ENCODE measurements at regions not wholly inside any gene's neighbourhood (a gene's known extent, or its start where the extent isn't known, plus 50 kb on each side); places are given as distances from the start of the nearest gene placed in this dataset.

DNA sequence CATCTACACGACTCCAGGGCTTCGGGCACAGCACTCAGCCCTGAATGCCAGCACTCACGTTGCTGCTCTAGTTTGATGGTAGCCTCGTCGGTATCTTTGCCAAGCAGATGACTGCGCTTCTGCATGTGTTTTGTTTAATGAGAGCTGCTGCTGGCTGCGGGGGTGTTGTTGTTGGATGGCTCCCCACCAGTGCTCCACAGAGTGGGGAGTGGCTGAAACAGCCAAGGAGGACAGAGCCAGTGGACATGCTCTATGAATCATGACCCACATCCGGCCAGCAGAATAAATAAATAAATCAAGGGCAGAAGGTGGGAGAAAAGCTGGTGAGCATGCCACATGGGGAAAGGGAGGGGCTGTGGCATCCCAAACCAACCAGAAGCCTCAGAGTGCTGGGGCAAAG lies 131.2 kb upstream of the SOX11 start:
- no peak for DNase-seq (ENCODE audit: low spot score in 2 of 2)
- H3K27ac Mint-ChIP-seq, result no peak overlapping the region

DNA sequence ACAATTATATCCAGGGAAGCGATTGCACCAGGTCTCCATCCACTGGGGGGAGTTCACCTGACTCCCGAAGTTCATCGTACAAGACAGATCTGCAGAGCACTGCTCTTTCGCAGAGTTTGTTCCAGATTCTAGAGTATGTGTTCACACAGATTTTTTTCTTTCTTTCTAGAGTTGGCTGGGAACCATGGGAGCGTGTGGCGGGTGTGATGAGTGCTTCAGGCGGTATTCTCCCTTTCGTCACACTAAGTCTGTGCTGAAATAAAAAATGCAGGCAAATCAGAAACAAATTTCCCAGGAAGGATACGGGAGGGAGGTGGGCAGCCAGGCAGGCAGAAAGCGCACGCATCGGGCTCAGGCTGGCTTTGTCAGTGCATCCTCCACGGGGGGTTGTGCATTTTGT lies 129.8 kb upstream of the SOX11 start:
- no peak for DNase-seq (ENCODE audit: low spot score in 2 of 2)
- Mint-ChIP-seq H3K4me3 (no peak overlapping the region), H3K36me3 (no peaks in the 10 kb centered on the region), H3K9me3 (peaks cover 10% of the 10 kb centered on the region), H3K4me1 (no peaks in the 10 kb centered on the region), H3K27ac (no peak overlapping the region)
- ATAC-seq, result no peak

More for the DNA sequence above, 131.2 kb upstream of the SOX11 start:
- no peaks in the 10 kb centered on the region for H3K4me1 Mint-ChIP-seq
- no peak overlapping the region for H3K4me3 Mint-ChIP-seq
- no peaks in the 10 kb centered on the region for H3K36me3 Mint-ChIP-seq
- peaks cover 10% of the 10 kb centered on the region for H3K9me3 Mint-ChIP-seq
- no peak for ATAC-seq

DNA sequence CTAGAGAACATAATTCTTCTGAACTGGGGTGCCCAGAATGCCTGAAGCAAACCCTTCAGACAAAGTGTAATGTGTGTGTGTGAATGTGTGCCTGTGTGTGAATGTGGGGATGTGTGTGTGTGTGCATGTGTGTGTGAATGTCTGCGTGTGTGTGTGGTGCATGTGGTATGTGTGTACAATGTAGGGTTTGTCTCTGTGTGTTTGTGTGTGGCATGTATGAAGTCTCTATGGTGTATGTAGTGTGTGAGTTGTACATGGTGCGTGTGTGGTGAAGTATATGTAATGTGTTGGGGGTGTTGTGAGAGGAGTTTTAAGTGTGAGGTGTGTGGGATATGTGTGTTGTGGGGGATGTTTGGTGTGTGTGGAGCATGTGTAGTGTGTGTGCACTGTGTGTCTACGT lies 129.3 kb upstream of the SOX11 start:
- no peak for ATAC-seq
- Mint-ChIP-seq H3K27ac (no peak overlapping the region), H3K4me1 (no peaks in the 10 kb centered on the region), H3K36me3 (no peaks in the 10 kb centered on the region), H3K9me3 (peaks cover 10% of the 10 kb centered on the region), H3K4me3 (no peak overlapping the region)
- DNase-seq (ENCODE audit: low spot score in 2 of 2), result no peak

DNA sequence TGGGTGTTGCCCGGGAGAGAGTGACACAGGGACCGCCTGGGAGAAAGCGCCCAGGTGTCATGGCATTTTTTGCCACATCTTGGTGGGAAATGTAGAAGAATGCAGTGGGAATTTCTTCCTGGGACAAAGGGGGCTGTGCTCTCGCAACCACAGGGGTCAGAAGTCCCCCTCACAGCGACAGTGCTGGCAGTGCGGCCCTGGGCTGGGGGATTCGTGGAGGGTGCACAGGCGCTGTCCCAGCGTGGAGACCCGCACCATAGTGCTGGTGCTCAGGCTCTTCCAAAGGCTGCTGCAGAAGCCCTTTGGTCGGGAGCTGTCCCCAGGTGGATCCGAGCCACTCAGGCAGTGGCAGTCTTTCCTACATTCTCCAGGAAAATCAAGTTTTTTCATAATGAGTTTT lies 128.8 kb upstream of the SOX11 start:
- Mint-ChIP-seq H3K36me3 (no peaks in the 10 kb centered on the region), H3K4me3 (no peak overlapping the region), H3K27ac (no peak overlapping the region), H3K4me1 (no peaks in the 10 kb centered on the region), H3K9me3 (peaks cover 14% of the 10 kb centered on the region)
- ATAC-seq (no peak), DNase-seq (ENCODE audit: low spot score in 2 of 2) (no peak)

DNA sequence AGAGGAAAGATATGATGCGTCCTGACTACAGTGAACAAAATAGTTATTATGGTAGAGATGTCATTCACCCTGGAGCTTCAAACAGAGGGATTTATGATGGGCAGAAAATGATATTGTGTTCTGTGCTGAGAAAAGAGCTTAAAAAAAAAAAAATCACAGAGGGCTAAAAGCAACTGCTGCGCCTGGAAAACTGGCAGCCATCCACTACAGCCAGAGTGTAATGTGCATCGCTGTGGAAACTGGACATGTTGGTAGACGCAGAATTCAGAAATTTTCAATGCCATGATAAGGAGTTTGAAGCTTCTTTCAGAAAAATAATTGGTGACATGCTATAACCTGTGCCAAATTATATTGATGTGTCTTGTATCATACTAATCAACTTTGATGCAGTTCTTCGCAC lies 122.9 kb upstream of the SOX11 start:
- peaks cover 12% of the 10 kb centered on the region for H3K9me3 Mint-ChIP-seq
- no peak overlapping the region for H3K27ac Mint-ChIP-seq
- H3K4me3 Mint-ChIP-seq, result no peak overlapping the region
- H3K36me3 Mint-ChIP-seq, result no peaks in the 10 kb centered on the region
- DNase-seq (ENCODE audit: low spot score in 2 of 2) (no peak), ATAC-seq (no peak)
- H3K4me1 Mint-ChIP-seq, result no peaks in the 10 kb centered on the region

DNA sequence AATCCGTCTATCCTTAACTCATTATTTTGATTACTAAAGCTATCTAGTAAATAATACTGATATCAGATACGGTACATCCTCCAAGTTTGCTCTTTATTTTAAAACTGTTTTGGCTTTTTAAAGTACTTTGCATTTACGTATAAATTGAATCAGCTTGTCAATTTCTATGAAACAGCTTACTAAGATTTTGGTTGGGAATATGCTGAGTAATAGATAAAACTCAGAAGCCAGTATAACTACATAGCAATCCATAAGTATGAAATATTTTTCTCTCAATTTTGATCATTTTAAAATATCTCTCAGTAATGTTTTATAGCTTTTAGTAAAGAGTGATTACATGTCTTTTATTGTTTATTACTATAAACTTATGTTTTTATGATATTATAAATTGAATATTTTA lies 116.2 kb upstream of the SOX11 start:
- Mint-ChIP-seq H3K9me3 (peaks cover 10% of the 10 kb centered on the region), H3K4me3 (no peak overlapping the region), H3K27ac (no peak overlapping the region), H3K36me3 (no peaks in the 10 kb centered on the region), H3K4me1 (no peaks in the 10 kb centered on the region)
- ATAC-seq (no peak), DNase-seq (ENCODE audit: low spot score in 2 of 2) (no peak)

- no peak overlapping the region for H3K4me3 Mint-ChIP-seq
- peaks cover 16% of the 10 kb centered on the region for H3K9me3 Mint-ChIP-seq
- DNase-seq (ENCODE audit: low spot score in 2 of 2) (no peak), ATAC-seq (no peak)
- H3K4me1 Mint-ChIP-seq, result no peaks in the 10 kb centered on the region
- H3K36me3 Mint-ChIP-seq, result no peaks in the 10 kb centered on the region
- H3K27ac Mint-ChIP-seq, result no peak overlapping the region
Measured at GRCh38 chr2:5587766-5588165, 104.4 kb upstream of the SOX11 start.

- Mint-ChIP-seq H3K27ac (no peak overlapping the region), H3K36me3 (no peaks in the 10 kb centered on the region), H3K4me1 (no peaks in the 10 kb centered on the region), H3K4me3 (no peak overlapping the region), H3K9me3 (peaks cover 16% of the 10 kb centered on the region)
- DNase-seq (ENCODE audit: low spot score in 2 of 2) (no peak), ATAC-seq (no peak)
Measured at GRCh38 chr2:5588601-5589000, 103.6 kb upstream of the SOX11 start.

DNA sequence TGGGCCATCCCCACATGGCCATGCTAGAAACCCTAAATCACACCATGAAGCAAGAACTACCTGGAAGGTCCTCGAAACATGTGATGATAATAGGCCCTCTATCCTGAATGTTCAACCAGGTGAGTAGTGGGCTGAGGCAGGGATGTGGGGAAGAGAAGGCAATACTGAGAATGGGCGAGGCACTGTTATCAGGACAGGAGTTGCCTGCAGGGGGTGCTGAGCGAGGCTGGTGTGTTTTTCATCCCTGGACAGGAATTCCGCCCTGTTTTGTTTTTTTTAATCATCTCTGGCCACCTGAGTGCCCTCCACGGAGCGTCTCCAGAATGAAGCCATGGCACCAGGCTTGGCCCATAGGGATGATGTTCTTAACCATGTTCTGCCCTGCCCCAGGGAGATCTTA lies 103.0 kb upstream of the SOX11 start:
- ATAC-seq (no peak), DNase-seq (ENCODE audit: low spot score in 2 of 2) (no peak)
- H3K4me3 Mint-ChIP-seq, result no peak overlapping the region
- H3K4me1 Mint-ChIP-seq, result no peaks in the 10 kb centered on the region
- no peaks in the 10 kb centered on the region for H3K36me3 Mint-ChIP-seq
- peaks cover 16% of the 10 kb centered on the region for H3K9me3 Mint-ChIP-seq
- no peak overlapping the region for H3K27ac Mint-ChIP-seq

GRCh38 chr2:5590886-5591285 lies 101.3 kb upstream of the SOX11 start:
- no peaks in the 10 kb centered on the region for H3K36me3 Mint-ChIP-seq
- H3K9me3 Mint-ChIP-seq, result peaks cover 19% of the 10 kb centered on the region
- no peaks in the 10 kb centered on the region for H3K4me1 Mint-ChIP-seq
- H3K27ac Mint-ChIP-seq, result no peak overlapping the region
- H3K4me3 Mint-ChIP-seq, result no peak overlapping the region
- ATAC-seq, result peak; percentile 26
- no peak for DNase-seq (ENCODE audit: low spot score in 2 of 2)

DNA sequence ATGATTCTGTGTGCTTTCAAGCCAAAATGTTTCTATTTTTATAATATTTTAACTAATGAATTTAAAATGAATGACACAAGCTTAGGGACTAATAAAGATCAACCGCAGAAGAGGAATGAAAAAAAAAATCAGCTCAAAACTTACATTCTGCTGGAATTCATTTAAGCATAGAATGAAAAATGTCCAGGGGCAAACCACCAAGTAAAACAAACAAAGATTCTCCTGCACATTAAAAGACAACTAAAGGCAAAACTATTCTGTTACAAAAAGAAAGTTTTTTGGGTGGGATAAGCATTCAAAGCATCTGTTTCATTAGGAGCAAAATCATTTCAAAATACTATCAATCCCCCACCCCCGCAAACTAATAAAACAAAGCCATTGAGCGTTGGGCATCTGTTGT lies 99.3 kb upstream of the SOX11 start:
- ATAC-seq (no peak), DNase-seq (ENCODE audit: low spot score in 2 of 2) (no peak)
- no peaks in the 10 kb centered on the region for H3K36me3 Mint-ChIP-seq
- H3K4me3 Mint-ChIP-seq, result no peak overlapping the region
- no peak overlapping the region for H3K27ac Mint-ChIP-seq
- H3K9me3 Mint-ChIP-seq, result peaks cover 10% of the 10 kb centered on the region
- no peaks in the 10 kb centered on the region for H3K4me1 Mint-ChIP-seq

DNA sequence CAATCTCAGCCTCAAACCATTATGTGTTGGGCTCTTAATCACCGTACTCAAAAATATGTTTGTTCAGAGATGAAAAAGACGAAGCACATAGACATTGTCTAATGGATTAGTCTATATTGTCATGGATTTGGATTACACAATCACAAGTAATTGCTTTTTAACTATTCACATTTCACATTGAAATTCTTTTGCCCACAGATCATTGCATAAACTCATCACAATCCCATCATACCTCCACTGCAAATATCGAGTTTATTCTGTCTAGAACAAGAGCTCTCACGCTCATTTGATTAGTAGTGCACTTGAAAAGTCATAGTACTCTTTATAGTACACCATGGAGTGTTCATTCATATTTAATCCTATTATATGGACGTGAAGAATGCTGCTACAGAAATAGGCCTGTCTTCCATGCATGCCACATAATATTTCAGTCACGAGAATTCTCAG lies 97.9 kb upstream of the SOX11 start:
- no peaks in the 10 kb centered on the region for H3K4me1 Mint-ChIP-seq
- H3K27ac Mint-ChIP-seq, result no peak overlapping the region
- H3K4me3 Mint-ChIP-seq, result no peak overlapping the region
- H3K9me3 Mint-ChIP-seq, result peaks cover 10% of the 10 kb centered on the region
- H3K36me3 Mint-ChIP-seq, result no peaks in the 10 kb centered on the region
- ATAC-seq (no peak), DNase-seq (ENCODE audit: low spot score in 2 of 2) (no peak)

- ATAC-seq (no peak), DNase-seq (ENCODE audit: low spot score in 2 of 2) (no peak)
- Mint-ChIP-seq H3K4me1 (no peaks in the 10 kb centered on the region), H3K4me3 (no peak overlapping the region), H3K27ac (no peak overlapping the region), H3K9me3 (peaks cover 8% of the 10 kb centered on the region), H3K36me3 (no peaks in the 10 kb centered on the region)
Measured at GRCh38 chr2:5596868-5597267, 95.3 kb upstream of the SOX11 start.

- H3K4me3 Mint-ChIP-seq, result no peak overlapping the region
- H3K9me3 Mint-ChIP-seq, result peaks cover 11% of the 10 kb centered on the region
- no peak overlapping the region for H3K27ac Mint-ChIP-seq
- H3K4me1 Mint-ChIP-seq, result no peaks in the 10 kb centered on the region
- ATAC-seq, result no peak
- H3K36me3 Mint-ChIP-seq, result no peaks in the 10 kb centered on the region
- no peak for DNase-seq (ENCODE audit: low spot score in 2 of 2)
Measured at GRCh38 chr2:5598156-5598555, 94.0 kb upstream of the SOX11 start.

DNA sequence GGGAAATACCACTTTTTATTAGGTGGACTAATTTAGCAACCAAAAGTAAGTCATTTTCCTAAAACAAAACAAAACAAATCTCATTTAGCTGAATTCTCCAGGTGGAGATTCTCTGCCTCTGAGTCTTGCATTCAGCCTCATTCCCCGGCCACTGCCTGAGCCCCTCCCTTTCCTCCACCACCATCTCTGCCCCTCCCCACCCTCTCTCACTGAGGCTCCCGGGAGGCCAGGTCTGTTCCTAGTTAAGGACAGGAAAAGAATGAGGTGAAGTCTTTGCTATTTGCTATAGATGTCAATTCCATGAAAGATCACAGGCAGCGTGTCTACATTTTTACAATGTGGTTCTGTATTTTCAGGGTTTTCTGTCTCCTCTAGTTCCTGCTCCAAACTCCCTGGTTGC lies 83.0 kb upstream of the SOX11 start:
- no peak for ATAC-seq
- Mint-ChIP-seq H3K27ac (no peak overlapping the region), H3K4me3 (no peak overlapping the region), H3K36me3 (no peaks in the 10 kb centered on the region), H3K4me1 (no peaks in the 10 kb centered on the region), H3K9me3 (peaks cover 13% of the 10 kb centered on the region)
- no peak for DNase-seq (ENCODE audit: low spot score in 2 of 2)

GRCh38 chr2:5612666-5613065 lies 79.5 kb upstream of the SOX11 start:
- no peaks in the 10 kb centered on the region for H3K4me1 Mint-ChIP-seq
- H3K36me3 Mint-ChIP-seq, result no peaks in the 10 kb centered on the region

DNA sequence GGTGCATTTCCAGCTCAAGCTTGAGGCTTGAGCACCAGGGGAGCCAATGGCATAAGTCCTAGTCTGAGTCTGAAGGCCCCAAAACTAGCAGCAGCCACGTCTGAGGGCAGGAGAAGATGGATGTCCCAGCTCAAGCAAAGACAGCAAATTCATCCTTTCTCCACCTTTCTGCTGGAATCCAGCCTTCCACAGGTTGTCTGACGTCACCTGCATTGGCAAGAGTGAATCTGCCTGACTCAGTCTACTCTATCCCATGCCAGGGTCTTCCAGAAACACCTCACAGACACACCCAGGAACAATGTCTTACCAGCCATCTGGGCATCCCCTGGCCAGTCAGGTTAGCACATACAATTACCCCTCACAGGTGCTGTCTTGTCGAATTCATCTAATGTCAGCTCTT lies 76.2 kb upstream of the SOX11 start:
- no peak overlapping the region for H3K27ac Mint-ChIP-seq

More at GRCh38 chr2:5612666-5613065, 79.5 kb upstream of the SOX11 start:
- Mint-ChIP-seq H3K27ac (no peak overlapping the region), H3K9me3 (peaks cover 11% of the 10 kb centered on the region), H3K4me3 (no peak overlapping the region)
- ATAC-seq, result no peak
- no peak for DNase-seq (ENCODE audit: low spot score in 2 of 2)

More for the DNA sequence above, 76.2 kb upstream of the SOX11 start:
- Mint-ChIP-seq H3K4me3 (no peak overlapping the region), H3K9me3 (peaks cover 11% of the 10 kb centered on the region), H3K36me3 (no peaks in the 10 kb centered on the region), H3K4me1 (no peaks in the 10 kb centered on the region)
- no peak for DNase-seq (ENCODE audit: low spot score in 2 of 2)
- ATAC-seq, result no peak
